Parathyroid adenoma (tissue), 2 donors: ENCODE measurements at regions not wholly inside any gene's neighbourhood (a gene's known extent, or its start where the extent isn't known, plus 50 kb on each side); places are given as distances from the start of the nearest gene placed in this dataset.

Experiments
- H2AFZ ChIP-seq: fragments of 300-600 bp; sonication (generic); one replicate; pipeline ENCODE4 v1.7.0; 2017; ENCODE audit warnings: antibody characterized with exemption, mild to moderate bottlenecking
- H3K27ac ChIP-seq: fragments of 300-600 bp; sonication (generic); one replicate; pipeline ENCODE4 v1.7.0; 2017
- H3K27me3 ChIP-seq: fragments of 300-600 bp; sonication (generic); one replicate; pipeline ENCODE4 v1.7.0; 2017; ENCODE audit warnings: low read length; ENCODE audit not compliant: control insufficient read depth, insufficient read depth
- H3K36me3 ChIP-seq: fragments of 300-600 bp; sonication (generic); one replicate; pipeline ENCODE4 v1.7.0; 2017; ENCODE audit warnings: low read length; ENCODE audit not compliant: control insufficient read depth, insufficient read depth
- H3K4me1 ChIP-seq: fragments of 300-600 bp; sonication (generic); one replicate; pipeline ENCODE4 v1.7.0; 2017; ENCODE audit warnings: control low read depth
- H3K4me2 ChIP-seq: fragments of 300-600 bp; sonication (generic); one replicate; pipeline ENCODE4 v1.7.0; 2017; ENCODE audit warnings: low read length
- H3K4me3 ChIP-seq: fragments of 300-600 bp; sonication (generic); one replicate; pipeline ENCODE4 v1.7.0; 2017; ENCODE audit warnings: low read depth, low read length
- H3K79me2 ChIP-seq: fragments of 300-600 bp; sonication (generic); one replicate; pipeline ENCODE4 v1.7.0; 2017; ENCODE audit warnings: control low read depth
- H3K9ac ChIP-seq: fragments of 300-600 bp; sonication (generic); one replicate; pipeline ENCODE4 v1.7.0; 2017; ENCODE audit warnings: mild to moderate bottlenecking
- H3K9me3 ChIP-seq: fragments of 300-600 bp; sonication (generic); one replicate; pipeline ENCODE4 v1.7.0; 2017; ENCODE audit warnings: low read length; ENCODE audit not compliant: control insufficient read depth
- TF ChIP-seq, protein P1 (sequence below): fragments of 300-600 bp; sonication (generic); IDR thresholded peaks from one replicate; pipeline ENCODE4 v1.7.0; 2017; ENCODE audit warnings: antibody characterized with exemption, mild to moderate bottlenecking
- donor health status: primary hyperparathyroidism.

GRCh38 chr17:77419095-77419494 lies 278.3 kb downstream of the SEC14L1 start:
- no peaks in the 10 kb centered on the region for H3K27me3 ChIP-seq
- H2AFZ ChIP-seq = no peak overlapping the region
- H3K4me2 ChIP-seq = no peak overlapping the region
- no peak overlapping the region for H3K9ac ChIP-seq
- H3K4me1 ChIP-seq = peaks cover 36% of the 10 kb centered on the region
- TF ChIP-seq, protein P1, sequence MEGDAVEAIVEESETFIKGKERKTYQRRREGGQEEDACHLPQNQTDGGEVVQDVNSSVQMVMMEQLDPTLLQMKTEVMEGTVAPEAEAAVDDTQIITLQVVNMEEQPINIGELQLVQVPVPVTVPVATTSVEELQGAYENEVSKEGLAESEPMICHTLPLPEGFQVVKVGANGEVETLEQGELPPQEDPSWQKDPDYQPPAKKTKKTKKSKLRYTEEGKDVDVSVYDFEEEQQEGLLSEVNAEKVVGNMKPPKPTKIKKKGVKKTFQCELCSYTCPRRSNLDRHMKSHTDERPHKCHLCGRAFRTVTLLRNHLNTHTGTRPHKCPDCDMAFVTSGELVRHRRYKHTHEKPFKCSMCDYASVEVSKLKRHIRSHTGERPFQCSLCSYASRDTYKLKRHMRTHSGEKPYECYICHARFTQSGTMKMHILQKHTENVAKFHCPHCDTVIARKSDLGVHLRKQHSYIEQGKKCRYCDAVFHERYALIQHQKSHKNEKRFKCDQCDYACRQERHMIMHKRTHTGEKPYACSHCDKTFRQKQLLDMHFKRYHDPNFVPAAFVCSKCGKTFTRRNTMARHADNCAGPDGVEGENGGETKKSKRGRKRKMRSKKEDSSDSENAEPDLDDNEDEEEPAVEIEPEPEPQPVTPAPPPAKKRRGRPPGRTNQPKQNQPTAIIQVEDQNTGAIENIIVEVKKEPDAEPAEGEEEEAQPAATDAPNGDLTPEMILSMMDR = no peak
- H3K4me3 ChIP-seq = no peak overlapping the region
- H3K36me3 ChIP-seq = no peaks in the 10 kb centered on the region
- H3K79me2 ChIP-seq = peaks cover 63% of the 10 kb centered on the region
- no peak overlapping the region for H3K27ac ChIP-seq
- no peaks in the 10 kb centered on the region for H3K9me3 ChIP-seq

DNA sequence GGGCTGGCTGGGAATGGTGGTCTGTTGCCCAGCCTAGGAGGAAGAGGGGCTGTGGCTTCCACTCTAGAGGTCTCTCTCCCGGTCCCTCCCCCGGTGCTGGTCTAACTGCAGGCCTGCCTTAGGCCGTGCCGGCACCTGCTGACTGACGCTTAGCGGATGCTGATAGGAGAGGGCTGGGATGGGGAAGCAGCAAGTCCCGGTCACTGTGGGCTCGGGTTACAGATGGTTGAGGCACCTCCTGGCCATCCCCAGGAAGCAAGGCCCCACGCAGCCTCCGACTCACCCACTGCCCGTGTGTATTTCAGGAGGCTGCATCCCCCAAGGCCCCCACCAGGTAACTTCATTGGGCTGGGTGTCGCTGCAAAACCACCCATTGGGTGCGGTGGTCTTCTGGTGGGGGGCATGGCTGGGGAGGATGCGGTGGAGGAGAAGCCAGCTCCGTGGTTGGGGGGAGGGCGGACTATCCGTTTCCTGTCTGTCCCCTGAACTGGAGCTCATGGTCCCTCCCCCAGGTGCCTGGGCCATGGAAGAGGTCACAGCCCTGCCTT lies 278.9 kb downstream of the SEC14L1 start:
- Histone ChIP-seq H3K9me3 (no peaks in the 10 kb centered on the region), H3K4me1 (peaks cover 36% of the 10 kb centered on the region), H3K27ac (no peak overlapping the region)

GRCh38 chr17:77420095-77420803 lies 279.5 kb downstream of the SEC14L1 start:
- Histone ChIP-seq H3K27ac (peak overlapping the region; percentile 10), H3K9ac (no peak overlapping the region), H2AFZ (no peak overlapping the region), H3K4me2 (no peak overlapping the region), H3K9me3 (no peaks in the 10 kb centered on the region), H3K4me1 (peaks cover 36% of the 10 kb centered on the region), H3K4me3 (no peak overlapping the region), H3K36me3 (no peaks in the 10 kb centered on the region), H3K79me2 (peaks cover 62% of the 10 kb centered on the region), H3K27me3 (no peaks in the 10 kb centered on the region)
- TF ChIP-seq, protein P1 = no peak

More for the DNA sequence above, 278.9 kb downstream of the SEC14L1 start:
- Histone ChIP-seq H3K79me2 (peaks cover 63% of the 10 kb centered on the region), H3K4me3 (no peak overlapping the region), H3K27me3 (no peaks in the 10 kb centered on the region), H3K9ac (no peak overlapping the region), H3K4me2 (no peak overlapping the region), H2AFZ (no peak overlapping the region), H3K36me3 (no peaks in the 10 kb centered on the region)
- TF ChIP-seq, protein P1 = no peak

DNA sequence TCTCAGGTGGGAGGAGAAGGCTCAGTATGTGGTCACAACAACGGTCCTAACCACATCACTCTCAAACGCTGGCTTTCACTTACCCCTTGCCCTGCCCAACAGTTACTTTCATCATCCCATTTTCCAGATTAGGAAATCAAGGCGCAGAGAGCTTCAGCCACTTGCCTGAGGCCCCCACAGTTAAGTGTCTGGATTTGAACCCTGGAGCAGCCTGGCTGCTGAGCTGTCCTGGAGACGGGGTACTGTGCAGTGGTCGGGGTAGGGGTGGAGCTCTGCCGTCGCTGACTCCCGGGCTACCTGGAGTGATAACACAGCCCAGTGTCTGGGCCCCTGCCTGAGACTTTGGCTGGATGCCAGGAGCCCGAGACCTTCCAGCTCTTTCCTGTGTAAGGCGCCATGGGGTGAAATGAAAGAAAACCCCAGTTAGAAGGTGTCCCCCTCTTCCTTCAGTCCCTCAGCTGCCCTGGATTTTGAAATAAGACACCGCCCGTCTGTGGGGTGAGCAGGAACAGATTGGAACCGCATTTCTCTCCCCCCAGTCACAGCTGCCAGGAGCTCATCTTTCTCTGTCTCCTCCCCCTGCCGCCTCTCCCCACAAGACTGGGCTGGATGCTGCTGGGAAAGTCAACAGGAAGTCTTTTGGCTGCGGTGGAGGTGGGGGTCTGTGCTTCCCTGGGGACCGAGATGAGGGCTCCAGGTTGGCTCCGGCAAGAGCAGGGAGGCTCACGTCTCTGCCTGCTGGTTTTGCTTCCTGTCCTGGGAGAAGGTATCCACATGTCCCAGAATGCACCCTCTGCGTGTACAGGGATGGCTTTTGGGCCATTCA lies 280.2 kb downstream of the SEC14L1 start:
- peaks cover 58% of the 10 kb centered on the region for H3K79me2 ChIP-seq
- H3K9ac ChIP-seq = no peak overlapping the region
- H3K27me3 ChIP-seq = no peaks in the 10 kb centered on the region
- no peaks in the 10 kb centered on the region for H3K36me3 ChIP-seq
- no peak overlapping the region for H2AFZ ChIP-seq
- H3K9me3 ChIP-seq = no peaks in the 10 kb centered on the region
- H3K4me1 ChIP-seq = peaks cover 36% of the 10 kb centered on the region
- peak overlapping the region; percentile 10 for H3K27ac ChIP-seq
- H3K4me3 ChIP-seq = no peak overlapping the region
- TF ChIP-seq, protein P1 = no peak
- peak overlapping the region; percentile 35 for H3K4me2 ChIP-seq
